ENCODE measurements at regions not wholly inside any gene's neighbourhood (a gene's known extent, or its start where the extent isn't known, plus 50 kb on each side); places are given as distances from the start of the nearest gene placed in this dataset.

- TF ChIP-seq CTCF (IDR thresholded peaks at IDR 0.05), result no peak
- no peak for TF ChIP-seq POLR2A (IDR thresholded peaks at IDR 0.05)
These were observed 425.9 kb upstream of the JARID2 start for GRCh38 chr6:14819840-14820420.

All from body of pancreas (tissue), 4 donors.